GM18951 (cell line): ENCODE measurements at regions not wholly inside any gene's neighbourhood (a gene's known extent, or its start where the extent isn't known, plus 50 kb on each side); places are given as distances from the start of the nearest gene placed in this dataset.

Experiments used
- POLR2A ChIP-seq: IDR thresholded peaks from 4 replicates; pipeline ENCODE4 v1.6.1; 2011; ENCODE audit warnings: mild to moderate bottlenecking; ENCODE audit not compliant: insufficient read length, insufficient read depth; ENCODE audit errors: extremely low read depth
- in situ Hi-C: fragments of 300-500 bp; cut with MboI; formaldehyde crosslinking; loops from one replicate; pipeline ENCODE4 v1.12.0; 2022; ENCODE audit warnings: low sequenced_read_pairs, mixed read lengths, inconsistent platforms; ENCODE audit not compliant: unreplicated experiment

DNA sequence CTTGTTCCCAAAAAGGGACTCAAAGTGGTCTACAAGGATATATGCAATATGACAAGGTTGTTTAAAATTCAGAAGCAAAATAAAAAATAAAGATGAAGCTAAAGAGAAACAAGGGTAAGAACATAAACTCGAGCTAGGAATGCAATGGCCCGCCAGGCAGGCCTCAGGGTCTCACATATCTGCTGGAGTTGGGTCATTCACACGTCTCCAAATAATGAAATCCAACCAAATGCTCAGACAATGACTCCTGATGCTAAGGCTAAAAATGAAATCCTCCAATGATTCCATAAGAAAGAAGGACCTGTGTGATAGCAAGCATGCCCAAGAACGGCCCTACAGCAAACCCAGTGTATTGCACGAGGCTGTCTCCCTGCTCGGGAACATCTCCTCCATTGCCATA is 153.3 kb upstream of the ETS2 start:
- no peak for TF ChIP-seq POLR2A
- in situ Hi-C loops: no loop called here

- in situ Hi-C loops: no loop called here
- TF ChIP-seq POLR2A: no peak
These were observed 151.1 kb upstream of the ETS2 start for GRCh38 chr21:38654580-38654979.

DNA sequence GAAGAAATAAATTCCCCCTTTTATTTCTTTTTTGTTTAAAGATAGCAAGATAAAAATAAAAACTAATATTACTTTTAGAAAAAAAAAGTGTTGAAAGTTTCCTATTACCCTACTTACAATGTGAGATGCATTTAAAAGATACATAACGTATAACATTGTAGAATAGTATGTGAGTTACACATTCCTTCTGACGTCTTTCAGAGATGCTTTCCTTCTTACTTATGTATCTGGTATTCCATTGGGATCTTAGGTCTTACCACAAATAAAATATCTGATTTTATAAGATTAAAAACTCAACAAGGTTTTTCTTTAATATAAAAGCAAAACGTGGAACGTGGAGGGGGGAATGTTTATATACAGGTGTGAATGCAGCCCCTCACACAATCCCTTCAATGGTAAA is 147.2 kb upstream of the ETS2 start:
- TF ChIP-seq POLR2A: no peak
- in situ Hi-C loops: no loop called here

- in situ Hi-C loops: no loop called here
- no peak for TF ChIP-seq POLR2A
These were observed 145.8 kb upstream of the ETS2 start for GRCh38 chr21:38659936-38660332.

DNA sequence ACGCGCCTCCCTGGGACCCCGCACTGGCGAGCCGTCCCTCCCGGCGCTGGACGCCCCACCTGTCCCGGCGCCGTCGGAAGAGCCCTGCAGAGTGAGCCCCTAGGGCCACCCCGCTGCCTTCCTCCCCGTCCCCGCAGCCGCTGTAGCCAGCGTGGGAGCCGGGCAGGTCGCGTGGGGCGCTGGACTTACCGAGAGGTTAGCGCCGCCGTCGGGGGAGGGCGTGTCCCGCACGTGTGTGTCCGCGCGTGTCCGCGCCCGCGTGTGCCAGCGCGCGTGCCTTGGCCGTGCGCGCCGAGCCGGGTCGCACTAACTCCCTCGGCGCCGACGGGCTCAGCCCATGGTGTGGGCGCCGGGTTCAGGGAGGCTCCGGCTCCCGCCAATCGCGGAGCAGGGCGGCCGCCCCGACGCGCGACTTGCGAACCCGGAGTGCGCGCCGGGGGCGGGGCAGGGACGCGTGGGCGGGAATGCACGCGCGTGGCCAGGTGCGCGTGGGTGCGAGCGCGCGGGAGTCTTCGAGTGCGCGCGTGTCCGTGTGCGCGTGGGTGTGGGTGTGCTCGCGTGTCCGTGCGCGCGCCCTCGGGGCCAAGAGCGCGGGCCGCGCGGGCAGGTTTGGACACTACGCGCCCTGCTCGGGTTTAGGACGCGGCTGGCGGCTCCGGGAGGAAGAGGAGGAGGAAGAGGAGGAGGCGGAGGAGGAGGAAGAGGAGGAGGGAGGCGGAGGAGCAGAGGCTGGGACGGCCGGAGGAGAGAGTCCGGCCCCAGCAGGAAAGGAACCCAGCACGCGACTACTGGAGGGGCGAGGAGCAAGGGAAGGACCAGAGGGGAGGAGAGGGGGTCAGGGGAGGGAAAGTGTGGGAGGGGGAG is 145.2 kb upstream of the ETS2 start:
- TF ChIP-seq POLR2A: no peak
- in situ Hi-C loops: no loop called here

DNA sequence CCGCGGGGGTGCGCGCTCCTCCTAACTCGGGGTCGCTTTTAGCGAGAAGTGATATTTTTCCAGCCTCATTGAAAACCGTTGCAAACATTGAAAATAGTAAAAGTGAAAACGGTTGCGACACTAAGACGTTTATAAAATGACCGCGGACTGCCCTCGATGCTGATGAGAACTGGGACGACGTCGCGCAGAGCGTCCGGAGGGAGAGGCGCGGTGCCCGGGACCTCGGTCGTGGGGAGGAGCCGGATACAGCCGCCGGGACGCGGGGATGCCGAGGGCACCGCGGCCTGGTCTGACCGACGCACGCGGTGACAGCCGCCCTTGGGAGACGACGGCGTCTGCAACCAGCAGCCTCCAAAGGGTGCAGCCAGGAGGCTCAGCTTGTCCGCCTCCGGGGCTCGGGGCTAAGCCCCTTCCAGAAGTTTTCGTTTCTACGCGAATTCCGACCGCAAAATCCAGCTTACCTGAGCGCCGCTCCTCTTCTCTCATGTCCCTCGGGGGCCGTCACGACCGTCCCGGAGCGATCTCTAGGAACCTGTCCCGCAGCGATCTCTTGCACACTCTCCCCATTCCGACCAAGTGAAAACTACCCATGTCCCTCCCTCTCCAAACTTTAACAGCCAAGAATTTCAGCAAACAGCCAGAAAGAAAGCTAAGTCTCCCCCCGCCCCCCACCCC is 144.4 kb upstream of the ETS2 start:
- in situ Hi-C loops: no loop called here
- TF ChIP-seq POLR2A: no peak

- TF ChIP-seq POLR2A: no peak
- in situ Hi-C loops: no loop called here
These were observed 143.7 kb upstream of the ETS2 start for GRCh38 chr21:38661889-38662568.

GRCh38 chr21:38663282-38663681 is 142.4 kb upstream of the ETS2 start:
- TF ChIP-seq POLR2A: no peak
- in situ Hi-C loops: no loop called here

DNA sequence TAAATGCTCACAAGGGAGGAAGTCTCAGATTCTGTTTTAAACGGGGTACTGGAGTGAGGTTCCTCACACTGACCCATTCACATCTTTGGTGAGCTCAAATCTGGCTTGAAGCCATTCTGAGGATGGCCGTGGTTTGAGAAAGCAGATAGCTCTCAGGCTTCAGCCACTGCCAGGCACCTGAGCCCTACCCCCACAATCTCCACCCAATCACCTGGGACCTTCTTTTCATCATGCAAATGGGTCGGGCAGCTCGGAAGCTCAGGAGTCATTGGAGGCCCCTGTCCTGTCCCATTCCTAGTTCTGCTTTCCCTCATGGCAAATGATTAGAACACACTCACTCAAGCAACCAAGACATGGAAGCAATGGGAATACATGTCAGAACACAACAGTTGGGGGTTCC is 141.4 kb upstream of the ETS2 start:
- TF ChIP-seq POLR2A: no peak
- in situ Hi-C loops: no loop called here

DNA sequence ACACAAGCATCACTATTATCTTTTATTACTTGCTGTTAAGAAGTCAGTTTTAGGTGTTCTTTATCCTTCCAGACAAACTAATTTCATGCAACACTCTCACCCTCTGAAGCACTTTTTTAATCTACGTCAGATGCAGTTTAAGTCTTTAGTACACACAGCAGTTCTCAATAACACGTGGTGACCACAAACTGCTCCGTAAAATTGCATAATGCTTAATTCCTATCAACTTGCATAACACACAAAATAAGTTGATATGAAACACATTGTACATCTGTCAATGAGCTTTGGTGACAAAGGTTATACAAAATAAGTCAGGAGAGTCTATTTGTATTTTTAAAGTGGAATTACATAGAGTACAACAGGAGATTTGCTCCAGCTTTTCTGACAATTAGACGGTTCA is 140.9 kb upstream of the ETS2 start:
- in situ Hi-C loops: no loop called here

DNA sequence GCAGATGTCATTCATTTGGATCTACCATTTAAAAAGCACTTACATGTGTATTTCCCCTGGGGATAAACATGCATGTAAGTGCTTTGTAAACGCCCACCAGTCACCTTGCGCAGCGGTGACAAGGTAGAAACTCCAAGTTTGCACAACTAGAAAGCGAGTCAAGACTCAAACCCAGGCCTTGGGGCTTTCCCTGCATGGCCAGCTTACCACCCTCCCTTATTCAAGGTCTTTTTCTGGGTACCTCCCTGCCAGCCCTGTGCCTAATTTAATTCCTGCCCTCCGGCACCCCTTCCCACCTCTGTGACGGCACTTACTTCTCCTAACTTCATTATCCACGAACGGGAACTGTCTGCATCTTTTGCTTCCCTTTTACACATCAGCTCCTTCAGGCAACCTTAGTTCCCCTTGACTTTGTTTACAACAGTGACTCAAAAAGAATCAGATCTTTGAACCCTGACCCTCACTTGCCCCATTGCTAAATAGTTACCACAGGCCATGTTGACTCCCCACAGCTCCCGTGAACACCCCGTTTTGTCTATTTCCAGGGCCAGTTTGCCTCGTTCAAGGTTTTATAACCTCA is 138.3 kb upstream of the ETS2 start:
- in situ Hi-C loops: no loop called here
- TF ChIP-seq POLR2A: no peak

More for the DNA sequence above, 140.9 kb upstream of the ETS2 start:
- TF ChIP-seq POLR2A: no peak

DNA sequence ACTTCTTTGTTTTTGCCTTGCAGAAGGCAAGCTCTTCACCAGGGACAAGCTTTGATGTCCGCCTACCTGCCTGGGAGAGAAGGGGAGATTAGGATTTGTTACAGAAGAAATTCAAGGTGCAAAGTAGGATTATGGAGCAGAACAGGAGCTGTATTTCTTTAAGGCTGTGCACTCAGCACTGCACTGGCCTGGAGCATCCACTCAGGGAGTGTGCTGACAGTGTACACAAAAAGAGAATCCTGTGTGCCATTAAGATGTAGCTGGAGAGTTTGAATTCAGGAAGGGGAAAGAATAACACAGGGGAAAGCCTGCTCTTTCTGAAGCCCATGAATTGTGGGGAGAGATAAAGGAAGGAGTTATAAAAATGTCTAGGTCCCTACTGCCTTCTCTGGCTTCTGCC is 137.7 kb upstream of the ETS2 start:
- TF ChIP-seq POLR2A: no peak
- in situ Hi-C loops: no loop called here

DNA sequence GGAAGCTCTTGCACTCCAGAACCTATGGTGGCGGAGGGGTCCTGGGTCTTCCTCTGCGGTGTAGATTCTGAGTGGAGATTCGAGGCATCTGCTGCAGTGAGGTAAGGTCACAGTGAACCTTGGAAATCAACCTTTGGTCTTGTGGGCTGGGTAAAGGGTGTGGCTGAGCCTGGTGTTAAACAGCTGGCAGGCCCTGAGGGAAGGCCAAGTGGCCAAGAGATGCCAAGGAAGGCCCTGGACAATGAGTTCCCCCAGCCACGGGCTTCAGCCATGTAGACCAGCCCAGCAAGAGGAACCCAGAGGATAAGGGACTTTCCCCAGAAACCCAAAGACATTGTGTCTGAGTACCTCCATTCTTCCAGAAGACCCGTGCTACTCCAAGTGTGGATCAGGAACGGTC is 137.2 kb upstream of the ETS2 start:
- in situ Hi-C loops: no loop called here
- TF ChIP-seq POLR2A: no peak
